Type B pancreatic cell (in vitro differentiated cells): ENCODE measurements at regions not wholly inside any gene's neighbourhood (a gene's known extent, or its start where the extent isn't known, plus 50 kb on each side); places are given as distances from the start of the nearest gene placed in this dataset.

Experiments used
- DNase-seq: peaks from one replicate; pipeline ENCODE4 v3.0.0; 2021; ENCODE audit warnings: mixed read lengths; ENCODE audit not compliant: unreplicated experiment; ENCODE audit errors: extremely low spot score
- H3K27ac Mint-ChIP-seq: 2 replicates; pipeline ENCODE4 v1.8.0; 2021; ENCODE audit warnings: mild to moderate bottlenecking, mixed read lengths
- H3K27me3 Mint-ChIP-seq: 2 replicates; pipeline ENCODE4 v1.8.0; 2021; ENCODE audit warnings: mixed read lengths
- H3K36me3 Mint-ChIP-seq: 2 replicates; pipeline ENCODE4 v1.8.0; 2021; ENCODE audit warnings: mixed read lengths
- H3K4me1 Mint-ChIP-seq: one replicate; pipeline ENCODE4 v1.8.0; 2021; ENCODE audit warnings: mixed read lengths; ENCODE audit not compliant: unreplicated experiment
- H3K4me3 Mint-ChIP-seq: 2 replicates; pipeline ENCODE4 v1.8.0; 2021; ENCODE audit warnings: mild to moderate bottlenecking, mixed read lengths
- H3K9me3 Mint-ChIP-seq: 2 replicates; pipeline ENCODE4 v1.8.0; 2021; ENCODE audit warnings: mixed read lengths
- TF ChIP-seq, protein P1 (sequence below): fragments of 200-600 bp; sonication (generic); conservative IDR thresholded peaks from 2 replicates; pipeline ENCODE4 v1.5.0; 2021; ENCODE audit warnings: antibody characterized with exemption, mild to moderate bottlenecking

DNA sequence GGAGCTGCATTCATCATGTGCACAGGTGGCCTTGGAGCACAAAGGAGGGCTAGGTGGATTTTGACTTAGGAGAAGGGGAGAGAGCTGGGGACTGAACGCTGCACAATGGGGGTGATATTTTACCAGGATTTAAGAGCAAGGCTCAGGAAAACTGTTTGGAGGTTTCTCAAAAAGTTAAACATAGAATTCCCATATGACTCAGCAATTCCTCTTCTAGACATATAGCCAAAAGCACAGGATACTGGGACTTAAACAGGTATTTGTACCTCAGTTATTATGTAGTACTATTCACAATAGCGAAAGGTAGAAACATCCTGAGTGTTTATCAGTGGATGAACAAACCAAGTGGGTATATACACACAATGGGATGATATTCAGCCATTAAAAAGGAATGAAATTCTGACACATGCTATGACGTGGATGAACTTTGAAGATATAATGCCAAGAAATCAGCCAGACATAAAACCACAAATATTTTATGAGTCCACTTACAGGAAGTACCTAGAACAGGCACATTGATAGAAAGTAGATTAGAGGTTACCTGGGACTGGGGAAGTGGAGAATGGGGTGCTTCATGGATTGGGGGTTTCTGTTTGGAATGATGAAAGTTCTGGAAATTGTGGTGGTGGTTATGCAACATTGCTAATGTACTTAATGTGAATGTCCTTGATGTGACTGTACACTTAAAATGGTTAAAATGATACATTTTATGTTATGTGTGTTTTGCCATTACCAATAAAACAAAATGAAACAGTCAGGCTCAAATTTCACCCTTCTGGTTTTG lies 216.9 kb downstream of the HAUS1 start:
- H3K4me1 Mint-ChIP-seq: peaks cover 34% of the 10 kb centered on the region
- H3K9me3 Mint-ChIP-seq: no peaks in the 10 kb centered on the region
- peak overlapping the region; percentile 21 for H3K27ac Mint-ChIP-seq
- no peak for DNase-seq
- H3K27me3 Mint-ChIP-seq: peaks cover 4% of the 10 kb centered on the region
- TF ChIP-seq, protein P1, sequence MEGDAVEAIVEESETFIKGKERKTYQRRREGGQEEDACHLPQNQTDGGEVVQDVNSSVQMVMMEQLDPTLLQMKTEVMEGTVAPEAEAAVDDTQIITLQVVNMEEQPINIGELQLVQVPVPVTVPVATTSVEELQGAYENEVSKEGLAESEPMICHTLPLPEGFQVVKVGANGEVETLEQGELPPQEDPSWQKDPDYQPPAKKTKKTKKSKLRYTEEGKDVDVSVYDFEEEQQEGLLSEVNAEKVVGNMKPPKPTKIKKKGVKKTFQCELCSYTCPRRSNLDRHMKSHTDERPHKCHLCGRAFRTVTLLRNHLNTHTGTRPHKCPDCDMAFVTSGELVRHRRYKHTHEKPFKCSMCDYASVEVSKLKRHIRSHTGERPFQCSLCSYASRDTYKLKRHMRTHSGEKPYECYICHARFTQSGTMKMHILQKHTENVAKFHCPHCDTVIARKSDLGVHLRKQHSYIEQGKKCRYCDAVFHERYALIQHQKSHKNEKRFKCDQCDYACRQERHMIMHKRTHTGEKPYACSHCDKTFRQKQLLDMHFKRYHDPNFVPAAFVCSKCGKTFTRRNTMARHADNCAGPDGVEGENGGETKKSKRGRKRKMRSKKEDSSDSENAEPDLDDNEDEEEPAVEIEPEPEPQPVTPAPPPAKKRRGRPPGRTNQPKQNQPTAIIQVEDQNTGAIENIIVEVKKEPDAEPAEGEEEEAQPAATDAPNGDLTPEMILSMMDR: no peak
- H3K4me3 Mint-ChIP-seq: no peak overlapping the region
- H3K36me3 Mint-ChIP-seq: no peaks in the 10 kb centered on the region

DNA sequence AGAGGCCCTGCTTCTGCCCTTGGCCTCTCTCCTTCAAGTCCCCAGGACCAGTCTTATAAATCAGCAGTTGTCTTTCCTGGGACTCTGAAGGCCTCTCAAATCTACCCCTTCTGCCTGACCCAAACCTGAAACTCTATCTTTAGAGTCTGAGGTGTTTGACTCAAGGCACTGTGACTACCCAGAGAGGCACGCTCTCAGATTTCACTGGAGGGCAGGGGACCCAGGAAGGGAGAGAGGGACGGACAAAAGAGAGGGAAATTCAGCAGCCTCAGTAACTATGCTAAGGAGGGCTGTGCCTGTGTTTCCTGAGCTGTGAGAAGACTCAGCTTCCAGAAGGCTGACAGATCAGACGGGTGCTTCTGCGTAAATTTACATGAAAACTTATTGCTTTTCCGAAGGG lies 217.8 kb downstream of the HAUS1 start:
- Mint-ChIP-seq H3K9me3 (no peaks in the 10 kb centered on the region), H3K4me3 (peak overlapping the region; percentile 62), H3K36me3 (no peaks in the 10 kb centered on the region), H3K27ac (peak overlapping the region; percentile 86), H3K4me1 (peaks cover 34% of the 10 kb centered on the region), H3K27me3 (peaks cover 4% of the 10 kb centered on the region)
- TF ChIP-seq, protein P1: no peak
- DNase-seq: peak; percentile 34

DNA sequence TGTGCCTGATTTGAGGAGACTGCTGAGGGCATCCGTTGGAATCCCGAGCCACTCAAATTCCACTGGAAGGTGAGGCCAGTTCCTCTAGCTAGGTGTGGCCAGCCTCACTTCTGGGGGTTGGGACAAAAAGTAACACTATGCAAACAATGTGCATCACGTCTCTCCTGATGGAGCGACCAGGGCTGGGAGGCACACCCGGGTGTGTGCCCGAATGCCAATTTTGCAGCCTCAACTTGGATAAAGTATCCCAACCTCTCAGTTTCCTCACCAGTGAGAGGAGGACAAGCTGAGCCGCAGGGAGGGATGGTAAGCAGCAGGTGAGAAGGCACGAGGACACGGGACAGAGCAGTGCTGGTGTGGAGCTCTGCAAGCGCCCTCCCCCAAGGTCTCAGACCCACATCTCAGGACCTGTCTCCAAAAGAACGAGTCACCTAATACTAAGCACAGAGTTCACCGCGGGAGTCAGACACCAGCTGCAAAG lies 218.3 kb downstream of the HAUS1 start:
- Mint-ChIP-seq H3K27ac (peak overlapping the region; percentile 86), H3K9me3 (no peaks in the 10 kb centered on the region), H3K27me3 (peaks cover 4% of the 10 kb centered on the region), H3K4me3 (peak overlapping the region; percentile 62), H3K36me3 (no peaks in the 10 kb centered on the region), H3K4me1 (peaks cover 34% of the 10 kb centered on the region)
- TF ChIP-seq, protein P1: no peak
- peak; percentile 36 for DNase-seq

DNA sequence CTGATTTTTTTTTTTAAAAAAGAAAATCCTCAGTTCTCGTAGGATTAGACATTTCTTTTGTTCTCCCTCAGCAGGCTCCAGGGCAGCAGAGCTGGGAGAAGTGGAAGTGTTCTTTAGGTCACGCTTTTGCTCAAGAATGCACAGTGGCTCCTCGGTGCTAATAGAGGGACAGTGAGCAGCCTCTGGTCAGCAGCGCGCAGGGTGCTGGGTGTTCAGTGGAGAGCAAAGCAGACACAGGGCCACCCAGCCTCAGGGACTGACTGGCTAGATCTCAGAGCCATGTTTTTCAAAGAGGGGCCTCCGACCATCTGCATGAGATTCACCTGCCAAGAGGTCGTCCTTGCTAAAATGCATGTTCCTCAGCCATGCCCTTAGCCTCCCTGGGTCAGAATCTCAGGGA lies 218.8 kb downstream of the HAUS1 start:
- peak; percentile 42 for DNase-seq
- H3K4me1 Mint-ChIP-seq: peaks cover 34% of the 10 kb centered on the region
- no peaks in the 10 kb centered on the region for H3K36me3 Mint-ChIP-seq
- H3K9me3 Mint-ChIP-seq: no peaks in the 10 kb centered on the region
- no peak overlapping the region for H3K4me3 Mint-ChIP-seq
- TF ChIP-seq, protein P1: no peak
- peaks cover 4% of the 10 kb centered on the region for H3K27me3 Mint-ChIP-seq
- H3K27ac Mint-ChIP-seq: no peak overlapping the region

DNA sequence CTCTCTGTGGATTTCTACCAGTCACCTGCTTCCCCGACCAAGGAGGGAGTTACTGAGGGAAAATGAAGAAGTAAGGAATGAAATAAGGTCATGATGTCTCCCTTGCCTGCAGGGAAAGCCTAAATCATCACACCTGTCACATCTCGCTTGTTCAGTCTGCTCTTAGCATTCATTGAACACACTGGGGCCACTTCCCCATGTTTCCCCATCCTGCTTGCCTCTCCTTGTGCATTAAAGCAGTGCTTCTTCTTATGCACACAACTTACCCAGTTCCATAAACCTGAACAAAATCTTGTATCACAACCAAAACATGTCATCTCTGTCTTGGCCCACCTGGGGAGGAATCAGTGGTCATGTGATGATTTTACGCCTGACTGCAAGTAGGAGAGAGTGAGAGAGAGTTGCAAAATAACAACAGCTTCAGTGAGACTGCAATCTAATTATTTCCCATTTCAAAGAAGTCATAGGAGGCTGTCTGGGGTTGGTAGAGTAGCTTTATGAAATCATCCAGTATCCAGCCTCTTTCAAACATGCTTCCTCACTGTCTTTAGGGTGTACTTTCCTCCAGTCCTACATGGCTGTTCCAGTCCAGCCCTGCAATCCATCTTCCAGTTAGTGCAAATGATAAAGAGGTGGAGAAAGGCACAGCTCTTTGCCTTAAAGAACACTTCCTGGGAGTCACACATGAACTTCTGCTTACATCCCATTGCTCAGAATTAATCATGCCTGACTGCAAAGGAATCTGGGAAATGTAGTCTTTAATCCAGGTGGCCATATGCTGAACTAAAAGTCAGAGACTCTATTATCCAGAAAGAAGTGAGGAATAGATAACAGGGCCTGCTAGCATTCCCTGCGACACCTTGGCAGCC lies 220.1 kb downstream of the HAUS1 start:
- Mint-ChIP-seq H3K9me3 (no peaks in the 10 kb centered on the region), H3K27me3 (peaks cover 4% of the 10 kb centered on the region), H3K4me1 (peaks cover 34% of the 10 kb centered on the region), H3K27ac (peak overlapping the region; percentile 58), H3K36me3 (no peaks in the 10 kb centered on the region), H3K4me3 (peak overlapping the region; percentile 9)
- TF ChIP-seq, protein P1: no peak
- DNase-seq: no peak
